Neural cell (in vitro differentiated cells): ENCODE measurements at regions not wholly inside any gene's neighbourhood (a gene's known extent, or its start where the extent isn't known, plus 50 kb on each side); places are given as distances from the start of the nearest gene placed in this dataset.

ENCODE experiments used
- H2AFZ ChIP-seq: fragments of 200-600, 300-800 bp; sonication (generic), shearing (Covaris generic); 2 replicates; pipeline ENCODE4 v1.6.0; 2014; ENCODE audit warnings: low read depth, mild to moderate bottlenecking, antibody characterized with exemption, low read length, moderate library complexity
- H3F3A ChIP-seq: fragments of 200-600 bp; shearing (Covaris generic); 2 replicates; pipeline ENCODE4 v1.6.1; 2016; ENCODE audit warnings: mild to moderate bottlenecking, moderate library complexity, mixed read lengths, antibody characterized with exemption, low read length; ENCODE audit not compliant: insufficient read depth, poor library complexity, severe bottlenecking
- H3K27ac ChIP-seq: fragments of 200-600, 300-800 bp; sonication (generic), shearing (Covaris generic); 2 replicates; pipeline ENCODE4 v1.5.1; 2014; ENCODE audit warnings: mild to moderate bottlenecking, low read length, moderate library complexity
- H3K27me3 ChIP-seq: fragments of 300-800, 200-600 bp; sonication (generic), shearing (Covaris generic); 2 replicates; pipeline ENCODE4 v1.6.0; 2014; ENCODE audit warnings: mild to moderate bottlenecking, low read depth, low read length, moderate library complexity; ENCODE audit not compliant: insufficient read depth
- H3K36me3 ChIP-seq: fragments of 300-800, 200-600 bp; sonication (generic), shearing (Covaris generic); 2 replicates; pipeline ENCODE4 v1.5.1; 2014; ENCODE audit warnings: mild to moderate bottlenecking, antibody characterized with exemption, low read length, moderate library complexity; ENCODE audit not compliant: insufficient read depth
- H3K4me2 ChIP-seq: fragments of 300-800, 200-600 bp; sonication (generic), shearing (Covaris generic); 2 replicates; pipeline ENCODE4 v1.6.0; 2014; ENCODE audit warnings: mild to moderate bottlenecking, low read length
- H3K4me3 ChIP-seq: fragments of 300-800, 200-600 bp; sonication (generic), shearing (Covaris generic); 2 replicates; pipeline ENCODE4 v1.5.1; 2014; ENCODE audit warnings: mild to moderate bottlenecking, low read length, moderate library complexity
- H3K79me2 ChIP-seq: fragments of 200-600 bp; shearing (Covaris generic); replicated peaks from 2 replicates; pipeline ENCODE4 v1.6.0; 2014; ENCODE audit warnings: mild to moderate bottlenecking, low read length, moderate library complexity; ENCODE audit not compliant: insufficient read depth
- H3K9ac ChIP-seq: fragments of 300-800, 200-600 bp; sonication (generic), shearing (Covaris generic); 2 replicates; pipeline ENCODE4 v1.6.1; 2016; ENCODE audit warnings: mild to moderate bottlenecking, low read length, mixed read lengths
- H3K9me2 ChIP-seq: fragments of 200-600 bp; shearing (Covaris generic); 2 replicates; pipeline ENCODE4 v1.6.1; 2016; ENCODE audit warnings: mild to moderate bottlenecking, low read length, mixed read lengths; ENCODE audit not compliant: insufficient read depth
- H3K9me3 ChIP-seq: fragments of 200-600, 300-800 bp; sonication (generic), shearing (Covaris generic); 2 replicates; pipeline ENCODE4 v1.6.1; 2016; ENCODE audit warnings: mild to moderate bottlenecking, mixed run types, low read length, moderate library complexity, mixed read lengths
- H4K20me1 ChIP-seq: fragments of 200-600 bp; shearing (Covaris generic); 2 replicates; pipeline ENCODE4 v1.6.1; 2016; ENCODE audit warnings: mild to moderate bottlenecking, mixed run types; ENCODE audit not compliant: insufficient read depth
- EP300 ChIP-seq: fragments of 450-650 bp; conservative IDR thresholded peaks from 2 replicates; pipeline ENCODE4 v1.6.1; 2014; ENCODE audit warnings: antibody characterized with exemption, mild to moderate bottlenecking, moderate library complexity; ENCODE audit not compliant: poor library complexity, severe bottlenecking
- EZH2 ChIP-seq: fragments of 200-600, 300-800 bp; shearing (Covaris generic), sonication (generic); IDR thresholded peaks from 2 replicates; pipeline ENCODE4 v1.6.1; 2014; ENCODE audit warnings: antibody characterized with exemption, low read length, borderline replicate concordance, mild to moderate bottlenecking; ENCODE audit not compliant: insufficient read depth, poor library complexity, severe bottlenecking
- MXI1 ChIP-seq: fragments of 450-650 bp; conservative IDR thresholded peaks from 2 replicates; pipeline ENCODE4 v1.6.1; 2014; ENCODE audit warnings: antibody characterized with exemption, mild to moderate bottlenecking; ENCODE audit not compliant: poor library complexity, severe bottlenecking
- POLR2AphosphoS5 ChIP-seq: IDR thresholded peaks from 2 replicates; pipeline ENCODE4 v1.6.1; 2012
- RAD21 ChIP-seq: fragments of 450-650 bp; conservative IDR thresholded peaks from 2 replicates; pipeline ENCODE4 v1.6.1; 2014; ENCODE audit warnings: antibody characterized with exemption, mild to moderate bottlenecking, moderate library complexity
- REST ChIP-seq: IDR thresholded peaks from 2 replicates; pipeline ENCODE4 v1.6.1; 2012; ENCODE audit warnings: borderline replicate concordance
- SMC3 ChIP-seq: fragments of 450-650 bp; conservative IDR thresholded peaks from 2 replicates; pipeline ENCODE4 v1.6.1; 2014; ENCODE audit warnings: antibody characterized with exemption, mild to moderate bottlenecking, moderate library complexity; ENCODE audit not compliant: poor library complexity
- TAF1 ChIP-seq: IDR thresholded peaks from 2 replicates; pipeline ENCODE4 v1.6.1; 2012; ENCODE audit warnings: low read depth
- TF ChIP-seq, protein P1 (sequence below): fragments of 450-650 bp; IDR thresholded peaks from 2 replicates; pipeline ENCODE4 v1.5.1; 2014; ENCODE audit warnings: antibody characterized with exemption, mild to moderate bottlenecking, moderate library complexity; ENCODE audit not compliant: poor library complexity, severe bottlenecking

- Histone ChIP-seq H4K20me1 (no peaks in the 10 kb centered on the region), H3K9me3 (no peaks in the 10 kb centered on the region), H3K4me2 (no peak overlapping the region), H3K9me2 (no peaks in the 10 kb centered on the region), H3K79me2 (no peaks in the 10 kb centered on the region), H3F3A (no peaks in the 10 kb centered on the region), H3K27me3 (no peaks in the 10 kb centered on the region), H3K4me3 (no peak overlapping the region), H3K9ac (no peak overlapping the region), H3K27ac (no peak overlapping the region), H3K36me3 (no peaks in the 10 kb centered on the region), H2AFZ (no peak overlapping the region)
- TF ChIP-seq, protein P1, sequence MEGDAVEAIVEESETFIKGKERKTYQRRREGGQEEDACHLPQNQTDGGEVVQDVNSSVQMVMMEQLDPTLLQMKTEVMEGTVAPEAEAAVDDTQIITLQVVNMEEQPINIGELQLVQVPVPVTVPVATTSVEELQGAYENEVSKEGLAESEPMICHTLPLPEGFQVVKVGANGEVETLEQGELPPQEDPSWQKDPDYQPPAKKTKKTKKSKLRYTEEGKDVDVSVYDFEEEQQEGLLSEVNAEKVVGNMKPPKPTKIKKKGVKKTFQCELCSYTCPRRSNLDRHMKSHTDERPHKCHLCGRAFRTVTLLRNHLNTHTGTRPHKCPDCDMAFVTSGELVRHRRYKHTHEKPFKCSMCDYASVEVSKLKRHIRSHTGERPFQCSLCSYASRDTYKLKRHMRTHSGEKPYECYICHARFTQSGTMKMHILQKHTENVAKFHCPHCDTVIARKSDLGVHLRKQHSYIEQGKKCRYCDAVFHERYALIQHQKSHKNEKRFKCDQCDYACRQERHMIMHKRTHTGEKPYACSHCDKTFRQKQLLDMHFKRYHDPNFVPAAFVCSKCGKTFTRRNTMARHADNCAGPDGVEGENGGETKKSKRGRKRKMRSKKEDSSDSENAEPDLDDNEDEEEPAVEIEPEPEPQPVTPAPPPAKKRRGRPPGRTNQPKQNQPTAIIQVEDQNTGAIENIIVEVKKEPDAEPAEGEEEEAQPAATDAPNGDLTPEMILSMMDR, result no peak
- TF ChIP-seq REST, result no peak
- TF ChIP-seq SMC3, result no peak
- TF ChIP-seq MXI1, result no peak
Observed at GRCh38 chr7:16137944-16138343, 283.4 kb downstream of the CRPPA start.

DNA sequence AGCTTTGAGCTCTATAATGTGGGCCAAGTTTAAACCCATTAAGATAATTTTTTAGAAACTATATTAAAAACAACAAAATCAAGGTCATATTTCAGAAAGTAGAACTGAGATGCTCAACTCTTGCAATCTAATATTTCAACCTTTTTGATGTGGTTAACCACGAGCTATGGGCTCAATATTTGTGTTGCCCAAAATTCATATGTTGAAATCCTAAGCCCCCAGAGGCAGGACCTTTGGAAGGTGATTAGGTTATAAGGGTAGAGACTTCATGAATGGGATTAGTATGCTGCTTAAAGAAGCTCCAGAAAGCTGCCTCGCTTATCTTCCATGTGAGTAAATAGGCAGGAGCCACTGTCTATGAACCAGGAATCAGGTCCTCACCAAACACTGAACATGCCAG is 284.4 kb downstream of the CRPPA start:
- no peak for TF ChIP-seq REST
- TF ChIP-seq EZH2, result no peak
- TF ChIP-seq, protein P1, result no peak
- no peak for TF ChIP-seq SMC3
- TF ChIP-seq TAF1, result no peak
- no peak for TF ChIP-seq RAD21
- TF ChIP-seq EP300, result no peak
- TF ChIP-seq POLR2AphosphoS5, result no peak
- TF ChIP-seq MXI1, result no peak
- Histone ChIP-seq H3K27me3 (no peaks in the 10 kb centered on the region), H3K27ac (no peak overlapping the region), H3K4me3 (no peak overlapping the region), H4K20me1 (no peaks in the 10 kb centered on the region), H2AFZ (no peak overlapping the region), H3K9ac (no peak overlapping the region), H3F3A (no peaks in the 10 kb centered on the region), H3K9me2 (no peaks in the 10 kb centered on the region), H3K4me2 (no peak overlapping the region), H3K36me3 (no peaks in the 10 kb centered on the region), H3K79me2 (no peaks in the 10 kb centered on the region), H3K9me3 (no peaks in the 10 kb centered on the region)
